GM23248 (cell line): ENCODE measurements at regions not wholly inside any gene's neighbourhood (a gene's known extent, or its start where the extent isn't known, plus 50 kb on each side); places are given as distances from the start of the nearest gene placed in this dataset.

Source experiments
- EZH2 ChIP-seq: fragments of 200-600 bp; sonication (generic); IDR thresholded peaks from 2 replicates; pipeline ENCODE4 v1.6.1; 2018; ENCODE audit warnings: antibody characterized with exemption, mild to moderate bottlenecking; ENCODE audit not compliant: insufficient read depth, poor library complexity, severe bottlenecking
- EZH2phosphoT487 ChIP-seq: fragments of 200-600 bp; sonication (generic); IDR thresholded peaks from 2 replicates; pipeline ENCODE4 v1.6.1; 2018; ENCODE audit warnings: antibody characterized with exemption, moderate library complexity, mild to moderate bottlenecking, low read depth; ENCODE audit not compliant: insufficient read depth

GRCh38 chr6:11370191-11371018 is 137.9 kb upstream of the NEDD9 start:
- TF ChIP-seq EZH2phosphoT487 (no peak), EZH2 (no peak)
